ENCODE measurements at regions not wholly inside any gene's neighbourhood (a gene's known extent, or its start where the extent isn't known, plus 50 kb on each side); places are given as distances from the start of the nearest gene placed in this dataset.

- H2AFZ ChIP-seq (ENCODE audit: low read depth, low read length): no peak overlapping the region
- dilution Hi-C loops (cut with MboI; ENCODE audit: extremely low pct_ligation_motif_present, low sequenced_read_pairs) (no loop called here), intact Hi-C loops (cut with micrococcal nuclease) (no loop called here)
- CTCF ChIA-PET: no interaction called here
- H4K20me1 ChIP-seq (replicated peaks; ENCODE audit: control insufficient read depth, extremely low read depth, insufficient read depth, low read length): no peaks in the 10 kb centered on the region
- H3K4me1 ChIP-seq (ENCODE audit: control insufficient read depth, extremely low read depth, insufficient read depth, low read length): no peaks in the 10 kb centered on the region
- no peaks in the 10 kb centered on the region for H3K36me3 ChIP-seq (ENCODE audit: control insufficient read depth in 2 of 2, extremely low read depth in 1 of 2, insufficient read depth in 2 of 2, low read length in 2 of 2)
- TF ChIP-seq FOS (IDR thresholded peaks at IDR 0.05; ENCODE audit: borderline replicate concordance, insufficient read depth, low read length) (no peak), CTCF (IDR thresholded peaks at IDR 0.05; ENCODE audit: extremely low read depth in 1 of 2, insufficient read depth in 1 of 2, low read depth in 1 of 2, low read length in 2 of 2) (no peak), POLR2AphosphoS5 (IDR thresholded peaks at IDR 0.05; ENCODE audit: insufficient read depth, low read depth, low read length) (no peak), JUN (IDR thresholded peaks at IDR 0.05; ENCODE audit: borderline replicate concordance, insufficient read depth, insufficient read length, low read depth) (no peak), EZH2 (IDR thresholded peaks at IDR 0.05; ENCODE audit: borderline replicate concordance, low read depth, low read length, severe bottlenecking) (no peak), GATA2 (IDR thresholded peaks at IDR 0.05; ENCODE audit: insufficient read depth, insufficient read length, low read depth, low read length) (no peak), POLR2A (IDR thresholded peaks at IDR 0.05; ENCODE audit: low read depth, low read length) (no peak)
- no peaks in the 10 kb centered on the region for H3K9me3 ChIP-seq (replicated peaks; ENCODE audit: control insufficient read depth, insufficient read depth, low read length)
- no peak overlapping the region for H3K4me2 ChIP-seq (ENCODE audit: insufficient read depth, low read length)
- POLR2A ChIA-PET: no interaction called here
- DNase-seq (ENCODE audit: low read depth, low spot score) (no peak), FAIRE-seq (no peak)
- H3K4me3 ChIP-seq (replicated peaks in 1 of 3; ENCODE audit: insufficient read depth in 1 of 3, low read depth in 1 of 3, low read length in 3 of 3): no peak overlapping the region
- no peaks in the 10 kb centered on the region for H3K79me2 ChIP-seq (ENCODE audit: control insufficient read depth, insufficient read depth, low read length)
- H3K9ac ChIP-seq (replicated peaks; ENCODE audit: extremely low read depth, insufficient read depth, low read length): no peak overlapping the region
- H3K27me3 ChIP-seq (ENCODE audit: control insufficient read depth in 2 of 2, insufficient read depth in 2 of 2, low read length in 2 of 2): no peaks in the 10 kb centered on the region
- BruUV-seq (replicated peaks): no TSS peak
- H3K27ac ChIP-seq (ENCODE audit: insufficient read depth, low read depth, low read length): no peak overlapping the region
- H3K9me1 ChIP-seq (replicated peaks; ENCODE audit: control insufficient read depth, extremely low read depth, insufficient read depth, low read length): no peaks in the 10 kb centered on the region
Measured at GRCh38 chr21:27083144-27083543, 116.3 kb upstream of the ADAMTS5 start.
